ENCODE measurements at regions not wholly inside any gene's neighbourhood (a gene's known extent, or its start where the extent isn't known, plus 50 kb on each side); places are given as distances from the start of the nearest gene placed in this dataset.

GRCh38 chr2:13034861-13035260 is 318.1 kb downstream of the TRIB2 start:
- no peak for TF ChIP-seq POLR2A (IDR thresholded peaks at IDR 0.05)
- TF ChIP-seq, protein P1, sequence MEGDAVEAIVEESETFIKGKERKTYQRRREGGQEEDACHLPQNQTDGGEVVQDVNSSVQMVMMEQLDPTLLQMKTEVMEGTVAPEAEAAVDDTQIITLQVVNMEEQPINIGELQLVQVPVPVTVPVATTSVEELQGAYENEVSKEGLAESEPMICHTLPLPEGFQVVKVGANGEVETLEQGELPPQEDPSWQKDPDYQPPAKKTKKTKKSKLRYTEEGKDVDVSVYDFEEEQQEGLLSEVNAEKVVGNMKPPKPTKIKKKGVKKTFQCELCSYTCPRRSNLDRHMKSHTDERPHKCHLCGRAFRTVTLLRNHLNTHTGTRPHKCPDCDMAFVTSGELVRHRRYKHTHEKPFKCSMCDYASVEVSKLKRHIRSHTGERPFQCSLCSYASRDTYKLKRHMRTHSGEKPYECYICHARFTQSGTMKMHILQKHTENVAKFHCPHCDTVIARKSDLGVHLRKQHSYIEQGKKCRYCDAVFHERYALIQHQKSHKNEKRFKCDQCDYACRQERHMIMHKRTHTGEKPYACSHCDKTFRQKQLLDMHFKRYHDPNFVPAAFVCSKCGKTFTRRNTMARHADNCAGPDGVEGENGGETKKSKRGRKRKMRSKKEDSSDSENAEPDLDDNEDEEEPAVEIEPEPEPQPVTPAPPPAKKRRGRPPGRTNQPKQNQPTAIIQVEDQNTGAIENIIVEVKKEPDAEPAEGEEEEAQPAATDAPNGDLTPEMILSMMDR (IDR thresholded peaks at IDR 0.05): no peak

All from testis (tissue), 2 donors.